Fibroblast of pulmonary artery (primary cell): ENCODE measurements at regions not wholly inside any gene's neighbourhood (a gene's known extent, or its start where the extent isn't known, plus 50 kb on each side); places are given as distances from the start of the nearest gene placed in this dataset.
"Not testable (repeated sequence)": the region's sequence is repeated elsewhere in the genome, so short reads cannot be mapped to it uniquely, and the experiment has no call there.

Experiments
- DNase-seq: peaks from one replicate; pipeline ENCODE4 v3.0.0-alpha.2; 2010; ENCODE audit warnings: low read depth
- H3K4me3 ChIP-seq: replicated peaks from 2 replicates; pipeline ENCODE4 v1.5.1; 2011; ENCODE audit warnings: low read depth, mild to moderate bottlenecking, control low read depth, low read length, moderate library complexity
- CTCF ChIP-seq: IDR thresholded peaks from 2 replicates; pipeline ENCODE4 v1.5.1; 2011; ENCODE audit warnings: mild to moderate bottlenecking, control low read depth, low read length, inconsistent platforms; ENCODE audit errors: missing control alignments

- no peak overlapping the region for H3K4me3 ChIP-seq
- no peak for DNase-seq
- no peak for TF ChIP-seq CTCF
Observed at GRCh38 chr5:52139888-52140615, 647.7 kb upstream of the ITGA1 start.

- no peak overlapping the region for H3K4me3 ChIP-seq
- no peak for TF ChIP-seq CTCF
- no peak for DNase-seq
Observed at GRCh38 chr5:52148679-52149078, 639.0 kb upstream of the ITGA1 start.

GRCh38 chr5:52150501-52150900, 637.2 kb upstream of the ITGA1 start:
- TF ChIP-seq CTCF: no peak
- no peak overlapping the region for H3K4me3 ChIP-seq
- no peak for DNase-seq

GRCh38 chr5:52156809-52157208, 630.9 kb upstream of the ITGA1 start:
- DNase-seq, H3K4me3 ChIP-seq: not testable (repeated sequence)

- H3K4me3 ChIP-seq, DNase-seq: not testable (repeated sequence)
Observed at GRCh38 chr5:52165806-52166205, 621.9 kb upstream of the ITGA1 start.

GRCh38 chr5:52173133-52173532, 614.6 kb upstream of the ITGA1 start:
- H3K4me3 ChIP-seq: no peak overlapping the region
- no peak for TF ChIP-seq CTCF
- DNase-seq: no peak

- no peak overlapping the region for H3K4me3 ChIP-seq
- DNase-seq: no peak
- no peak for TF ChIP-seq CTCF
Observed at GRCh38 chr5:52177193-52177592, 610.5 kb upstream of the ITGA1 start.

GRCh38 chr5:52181403-52181802, 606.3 kb upstream of the ITGA1 start:
- H3K4me3 ChIP-seq: no peak overlapping the region
- DNase-seq: no peak
- no peak for TF ChIP-seq CTCF
